Hematopoietic multipotent progenitor cell treated with erythropoietin and hydrocortisone succinate and interleukin-3 and kit ligand, for 8 days (in vitro differentiated cells): ENCODE measurements at regions not wholly inside any gene's neighbourhood (a gene's known extent, or its start where the extent isn't known, plus 50 kb on each side); places are given as distances from the start of the nearest gene placed in this dataset.
"Not testable (repeated sequence)": the region's sequence is repeated elsewhere in the genome, so short reads cannot be mapped to it uniquely, and the experiment has no call there.

ENCODE experiments used
- DNase-seq: peaks from one replicate; pipeline ENCODE4 v3.0.0-alpha.2; 2015

- DNase-seq: no peak
Measured at GRCh38 chrX:27404366-27404765, 58.8 kb downstream of the PPP4R3C start.

- no peak for DNase-seq
Measured at GRCh38 chrX:27399146-27399456, 64.0 kb downstream of the PPP4R3C start.

- DNase-seq: no peak
Measured at GRCh38 chrX:27391623-27392022, 71.5 kb downstream of the PPP4R3C start.

GRCh38 chrX:27381419-27381818, 81.7 kb downstream of the PPP4R3C start:
- DNase-seq: no peak

- no peak for DNase-seq
Measured at GRCh38 chrX:27380163-27380845, 82.8 kb downstream of the PPP4R3C start.

- DNase-seq: no peak
Measured at GRCh38 chrX:27354021-27354420, 109.1 kb downstream of the PPP4R3C start.

GRCh38 chrX:27350476-27350875, 112.7 kb downstream of the PPP4R3C start:
- DNase-seq: no peak

GRCh38 chrX:27336466-27337091, 126.6 kb downstream of the PPP4R3C start:
- peak; percentile 25 for DNase-seq

GRCh38 chrX:27321632-27322031, 141.5 kb downstream of the PPP4R3C start:
- DNase-seq: no peak

- DNase-seq: no peak
Measured at GRCh38 chrX:27309406-27309805, 153.7 kb downstream of the PPP4R3C start.

GRCh38 chrX:27307546-27307945, 155.6 kb downstream of the PPP4R3C start:
- no peak for DNase-seq

GRCh38 chrX:27292552-27292951, 170.6 kb downstream of the PPP4R3C start:
- not testable (repeated sequence) for DNase-seq

GRCh38 chrX:27276751-27277150, 186.4 kb downstream of the PPP4R3C start:
- no peak for DNase-seq

GRCh38 chrX:27254656-27255055, 208.5 kb downstream of the PPP4R3C start:
- no peak for DNase-seq

- no peak for DNase-seq
Measured at GRCh38 chrX:27251369-27251768, 211.8 kb downstream of the PPP4R3C start.

GRCh38 chrX:27242581-27242980, 220.6 kb downstream of the PPP4R3C start:
- no peak for DNase-seq

- DNase-seq: no peak
Measured at GRCh38 chrX:27241981-27242380, 221.2 kb downstream of the PPP4R3C start.

- DNase-seq: not testable (repeated sequence)
Measured at GRCh38 chrX:27240042-27240441, 223.1 kb downstream of the PPP4R3C start.

- DNase-seq: no peak
Measured at GRCh38 chrX:27236681-27237080, 226.5 kb downstream of the PPP4R3C start.

GRCh38 chrX:27229721-27230120, 233.4 kb downstream of the PPP4R3C start:
- no peak for DNase-seq

GRCh38 chrX:27222661-27223060, 240.5 kb downstream of the PPP4R3C start:
- DNase-seq: no peak

- peak; percentile 24 for DNase-seq
Measured at GRCh38 chrX:27186671-27187070, 276.5 kb downstream of the PPP4R3C start.

- DNase-seq: no peak
Measured at GRCh38 chrX:27163236-27163635, 299.9 kb downstream of the PPP4R3C start.

- no peak for DNase-seq
Measured at GRCh38 chrX:27162496-27162895, 300.6 kb downstream of the PPP4R3C start.

GRCh38 chrX:27156921-27157320, 306.2 kb downstream of the PPP4R3C start:
- DNase-seq: not testable (repeated sequence)
